WTC11 (cell line): ENCODE measurements at regions not wholly inside any gene's neighbourhood (a gene's known extent, or its start where the extent isn't known, plus 50 kb on each side); places are given as distances from the start of the nearest gene placed in this dataset.

Source experiments
- ATAC-seq: fragments of 200-7000 bp; cut with Tn5 transposase; 2 replicates; pipeline ENCODE4 v1.10.0; 2021; ENCODE audit warnings: mild to moderate bottlenecking, moderate library complexity
- CTCF ChIA-PET: fragments of 300-600 bp; sonication (Branson Sonifier 250); formaldehyde crosslinking; loops from one replicate; lab custom pipeline; 2021; ENCODE audit warnings: antibody characterized with exemption; lab: Charles Lee
- POLR2A ChIA-PET: fragments of 350-600 bp; sonication (Branson Sonifier 250); formaldehyde crosslinking; loops from one replicate; lab custom pipeline; 2021; ENCODE audit warnings: antibody characterized with exemption; lab: Charles Lee
- DNase-seq: peaks from one replicate; pipeline ENCODE4 v3.0.0; 2021; ENCODE audit warnings: low spot score
- H3K27ac Mint-ChIP-seq: 2 replicates; pipeline ENCODE4 v1.8.0; 2021; ENCODE audit warnings: mixed read lengths
- H3K27me3 Mint-ChIP-seq: 2 replicates; pipeline ENCODE4 v1.8.0; 2021; ENCODE audit warnings: low read depth, mild to moderate bottlenecking, moderate library complexity, mixed read lengths
- H3K36me3 Mint-ChIP-seq: 2 replicates; pipeline ENCODE4 v1.8.0; 2021; ENCODE audit warnings: mixed read lengths
- H3K4me1 Mint-ChIP-seq: 2 replicates; pipeline ENCODE4 v1.8.0; 2022; ENCODE audit warnings: mixed read lengths
- H3K4me3 Mint-ChIP-seq: 2 replicates; pipeline ENCODE4 v1.8.0; 2021; ENCODE audit warnings: mild to moderate bottlenecking, moderate library complexity, mixed read lengths
- H3K9me3 Mint-ChIP-seq: 2 replicates; pipeline ENCODE4 v1.8.0; 2021; ENCODE audit warnings: mixed read lengths
- ATF1 ChIP-seq: sonication (generic); formaldehyde crosslinking; IDR thresholded peaks from 2 replicates; pipeline ENCODE4 v1.8.1; 2023; ENCODE audit warnings: mild to moderate bottlenecking, moderate library complexity, missing genetic modification reagents
- CDX4 ChIP-seq: fragments of 250-450 bp; sonication (Bioruptor Pico); IDR thresholded peaks from 2 replicates; pipeline ENCODE4 v1.9.0; 2021; ENCODE audit warnings: moderate library complexity, mild to moderate bottlenecking, inconsistent platforms, borderline replicate concordance
- E2F5 ChIP-seq: sonication (generic); formaldehyde crosslinking; IDR thresholded peaks from 2 replicates; pipeline ENCODE4 v1.8.1; 2022; ENCODE audit warnings: mild to moderate bottlenecking, moderate library complexity, missing genetic modification reagents
- ELF4 ChIP-seq: sonication (generic); formaldehyde crosslinking; IDR thresholded peaks from 2 replicates; pipeline ENCODE4 v1.8.1; 2022; ENCODE audit warnings: low read depth, mild to moderate bottlenecking, moderate library complexity, missing genetic modification reagents
- ERG ChIP-seq: fragments of 250-450 bp; sonication (Bioruptor Pico); IDR thresholded peaks from 2 replicates; pipeline ENCODE4 v1.8.0; 2021; ENCODE audit warnings: mild to moderate bottlenecking
- ESRRA ChIP-seq: sonication (generic); formaldehyde crosslinking; IDR thresholded peaks from 2 replicates; pipeline ENCODE4 v1.8.1; 2022; ENCODE audit warnings: mild to moderate bottlenecking, missing genetic modification reagents, borderline replicate concordance
- ETV6 ChIP-seq: sonication (generic); formaldehyde crosslinking; IDR thresholded peaks from 2 replicates; pipeline ENCODE4 v1.8.1; 2022; ENCODE audit warnings: mild to moderate bottlenecking, missing genetic modification reagents
- MLX ChIP-seq: sonication (generic); formaldehyde crosslinking; IDR thresholded peaks from 2 replicates; pipeline ENCODE4 v1.8.1; 2023; ENCODE audit warnings: mild to moderate bottlenecking, missing genetic modification reagents, moderate library complexity
- MXD4 ChIP-seq: fragments of 250-450 bp; sonication (Bioruptor Pico); IDR thresholded peaks from 2 replicates; pipeline ENCODE4 v1.8.0; 2021; ENCODE audit warnings: mild to moderate bottlenecking, moderate library complexity, borderline replicate concordance
- NFATC4 ChIP-seq: fragments of 250-450 bp; sonication (Bioruptor Pico); IDR thresholded peaks from 2 replicates; pipeline ENCODE4 v1.9.0; 2021; ENCODE audit warnings: mild to moderate bottlenecking
- PRDM15 ChIP-seq: sonication (generic); formaldehyde crosslinking; IDR thresholded peaks from 2 replicates; pipeline ENCODE4 v1.8.0; 2022; ENCODE audit warnings: missing genetic modification reagents
- TEAD1 ChIP-seq: sonication (generic); formaldehyde crosslinking; IDR thresholded peaks from 2 replicates; pipeline ENCODE4 v1.8.0; 2022; ENCODE audit warnings: mild to moderate bottlenecking, missing genetic modification reagents
- TP53 ChIP-seq: sonication (generic); formaldehyde crosslinking; IDR thresholded peaks from 2 replicates; pipeline ENCODE4 v1.8.1; 2023; ENCODE audit warnings: mild to moderate bottlenecking, missing genetic modification reagents
- USF1 ChIP-seq: sonication (generic); formaldehyde crosslinking; IDR thresholded peaks from 2 replicates; pipeline ENCODE4 v1.8.0; 2022; ENCODE audit warnings: mild to moderate bottlenecking, missing genetic modification reagents
- ZNF121 ChIP-seq: sonication (generic); formaldehyde crosslinking; IDR thresholded peaks from 2 replicates; pipeline ENCODE4 v1.8.0; 2023; ENCODE audit warnings: missing genetic modification reagents
- ZNF138 ChIP-seq: sonication (generic); formaldehyde crosslinking; conservative IDR thresholded peaks from 2 replicates; pipeline ENCODE4 v1.8.1; 2022; ENCODE audit warnings: mild to moderate bottlenecking, moderate library complexity, missing genetic modification reagents
- ZNF263 ChIP-seq: sonication (generic); formaldehyde crosslinking; IDR thresholded peaks from 2 replicates; pipeline ENCODE4 v1.8.1; 2022; ENCODE audit warnings: low read depth, mild to moderate bottlenecking, moderate library complexity, missing genetic modification reagents
- ZNF425 ChIP-seq: fragments of 250-450 bp; sonication (Bioruptor Pico); conservative IDR thresholded peaks from 2 replicates; pipeline ENCODE4 v1.9.0; 2021; ENCODE audit warnings: mild to moderate bottlenecking
- ZNF671 ChIP-seq: fragments of 250-450 bp; sonication (Bioruptor Pico); IDR thresholded peaks from 2 replicates; pipeline ENCODE4 v1.8.0; 2021; ENCODE audit warnings: mild to moderate bottlenecking

GRCh38 chr12:105523164-105524057 lies 192.9 kb downstream of the C12orf75 start (continued):
- TF ChIP-seq MXD4 (CRISPR knock-in tag) (no peak), USF1 (CRISPR knock-in tag) (no peak), PRDM15 (CRISPR knock-in tag) (no peak), NFATC4 (CRISPR knock-in tag) (no peak), TEAD1 (CRISPR knock-in tag) (no peak), ZNF121 (CRISPR knock-in tag) (no peak), ZNF263 (CRISPR knock-in tag) (no peak), E2F5 (CRISPR knock-in tag) (no peak)

GRCh38 chr12:105524961-105525360 lies 194.5 kb downstream of the C12orf75 start:
- CTCF ChIA-PET = interaction anchor here (0.7 kb wide), 1 partner anchor 20 kb away, joined by 3 read pairs; no protein-coding TSS in a partner anchor

GRCh38 chr12:105534068-105534467 lies 203.6 kb downstream of the C12orf75 start:
- no peak for ATAC-seq
- peaks cover 37% of the 10 kb centered on the region for H3K36me3 Mint-ChIP-seq
- peaks cover 70% of the 10 kb centered on the region for H3K9me3 Mint-ChIP-seq
- CTCF ChIA-PET = no interaction called here
- no peaks in the 10 kb centered on the region for H3K4me1 Mint-ChIP-seq
- no peak overlapping the region for H3K4me3 Mint-ChIP-seq
- no peak overlapping the region for H3K27ac Mint-ChIP-seq
- no peak for DNase-seq
- no peaks in the 10 kb centered on the region; the same call in 1 of the 2 replicates for H3K27me3 Mint-ChIP-seq
- POLR2A ChIA-PET = no interaction called here
- TF ChIP-seq ZNF425 (CRISPR knock-in tag) (no peak), ZNF671 (no peak), ELF4 (CRISPR knock-in tag) (no peak), MLX (CRISPR knock-in tag) (no peak), TP53 (CRISPR knock-in tag) (no peak), ATF1 (CRISPR knock-in tag) (no peak), ZNF138 (CRISPR knock-in tag) (no peak), TEAD1 (CRISPR knock-in tag) (no peak), ESRRA (no peak), ERG (no peak), CDX4 (CRISPR knock-in tag) (no peak)

More at GRCh38 chr12:105524961-105525360, 194.5 kb downstream of the C12orf75 start:
- no peaks in the 10 kb centered on the region for H3K4me1 Mint-ChIP-seq
- no peak overlapping the region for H3K27ac Mint-ChIP-seq
- DNase-seq (no peak), ATAC-seq (no peak)
- H3K36me3 Mint-ChIP-seq = peaks cover 7% of the 10 kb centered on the region
- no peak overlapping the region for H3K4me3 Mint-ChIP-seq
- H3K27me3 Mint-ChIP-seq = no peaks in the 10 kb centered on the region
- POLR2A ChIA-PET = no interaction called here
- TF ChIP-seq ERG (no peak), ETV6 (CRISPR knock-in tag) (no peak)
- H3K9me3 Mint-ChIP-seq = peaks cover 14% of the 10 kb centered on the region
